ENCODE measurements at regions not wholly inside any gene's neighbourhood (a gene's known extent, or its start where the extent isn't known, plus 50 kb on each side); places are given as distances from the start of the nearest gene placed in this dataset.

DNA sequence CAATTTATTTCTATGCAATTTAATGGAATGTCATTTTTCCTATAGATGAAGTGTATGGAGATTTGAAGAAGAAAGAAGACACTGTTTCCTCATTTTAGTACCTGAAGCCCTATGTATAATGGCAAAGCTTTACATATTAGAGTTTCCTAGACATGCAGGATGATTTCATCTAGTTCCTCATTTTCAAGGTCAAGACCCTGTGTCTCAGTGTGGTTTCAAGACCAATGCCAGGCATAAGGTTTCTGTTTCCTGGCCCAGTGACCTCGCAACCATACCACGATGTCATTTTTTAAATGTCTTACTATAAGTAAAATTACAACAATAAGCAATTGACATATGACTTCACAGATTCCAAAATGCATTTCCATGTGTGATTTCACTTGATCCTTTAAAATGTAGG is 336.5 kb upstream of the PRKCQ start:
- TF ChIP-seq, protein P1, sequence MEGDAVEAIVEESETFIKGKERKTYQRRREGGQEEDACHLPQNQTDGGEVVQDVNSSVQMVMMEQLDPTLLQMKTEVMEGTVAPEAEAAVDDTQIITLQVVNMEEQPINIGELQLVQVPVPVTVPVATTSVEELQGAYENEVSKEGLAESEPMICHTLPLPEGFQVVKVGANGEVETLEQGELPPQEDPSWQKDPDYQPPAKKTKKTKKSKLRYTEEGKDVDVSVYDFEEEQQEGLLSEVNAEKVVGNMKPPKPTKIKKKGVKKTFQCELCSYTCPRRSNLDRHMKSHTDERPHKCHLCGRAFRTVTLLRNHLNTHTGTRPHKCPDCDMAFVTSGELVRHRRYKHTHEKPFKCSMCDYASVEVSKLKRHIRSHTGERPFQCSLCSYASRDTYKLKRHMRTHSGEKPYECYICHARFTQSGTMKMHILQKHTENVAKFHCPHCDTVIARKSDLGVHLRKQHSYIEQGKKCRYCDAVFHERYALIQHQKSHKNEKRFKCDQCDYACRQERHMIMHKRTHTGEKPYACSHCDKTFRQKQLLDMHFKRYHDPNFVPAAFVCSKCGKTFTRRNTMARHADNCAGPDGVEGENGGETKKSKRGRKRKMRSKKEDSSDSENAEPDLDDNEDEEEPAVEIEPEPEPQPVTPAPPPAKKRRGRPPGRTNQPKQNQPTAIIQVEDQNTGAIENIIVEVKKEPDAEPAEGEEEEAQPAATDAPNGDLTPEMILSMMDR (IDR thresholded peaks at IDR 0.05), result no peak
- TF ChIP-seq ZFX (IDR thresholded peaks at IDR 0.05; ENCODE audit: borderline replicate concordance), result no peak
